Mucosa of gallbladder (tissue), 1 donor: ENCODE measurements at regions not wholly inside any gene's neighbourhood (a gene's known extent, or its start where the extent isn't known, plus 50 kb on each side); places are given as distances from the start of the nearest gene placed in this dataset.
A peak's percentile ranks its signal among the peaks of the same experiment; 100 is the strongest.

Experiments
- DNase-seq: peaks from one replicate; pipeline ENCODE4 v3.0.0-alpha.2; 2020; ENCODE audit warnings: low spot score
- donor health status: DM: no; HTN: no; CAD: no.

- no peak for DNase-seq
These were observed 988.4 kb upstream of the TENM3 start for GRCh38 chr4:181254771-181255170.

GRCh38 chr4:181258569-181258968, 984.6 kb upstream of the TENM3 start:
- DNase-seq = no peak

GRCh38 chr4:181259081-181259709, 984.0 kb upstream of the TENM3 start:
- DNase-seq = no peak

GRCh38 chr4:181261279-181261678, 981.9 kb upstream of the TENM3 start:
- no peak for DNase-seq

- DNase-seq = no peak
These were observed 978.3 kb upstream of the TENM3 start for GRCh38 chr4:181264893-181265292.

- no peak for DNase-seq
These were observed 977.8 kb upstream of the TENM3 start for GRCh38 chr4:181265370-181265769.

GRCh38 chr4:181271116-181271640, 972.0 kb upstream of the TENM3 start:
- DNase-seq = no peak

GRCh38 chr4:181272422-181272821, 970.8 kb upstream of the TENM3 start:
- no peak for DNase-seq

- no peak for DNase-seq
These were observed 964.3 kb upstream of the TENM3 start for GRCh38 chr4:181278941-181279340.

- DNase-seq = no peak
These were observed 961.8 kb upstream of the TENM3 start for GRCh38 chr4:181281451-181281850.

- DNase-seq = no peak
These were observed 954.0 kb upstream of the TENM3 start for GRCh38 chr4:181289198-181289597.

- no peak for DNase-seq
These were observed 951.6 kb upstream of the TENM3 start for GRCh38 chr4:181291615-181292014.

GRCh38 chr4:181293014-181293413, 950.2 kb upstream of the TENM3 start:
- DNase-seq = no peak

GRCh38 chr4:181293541-181293940, 949.7 kb upstream of the TENM3 start:
- no peak for DNase-seq

GRCh38 chr4:181294421-181294820, 948.8 kb upstream of the TENM3 start:
- DNase-seq = no peak

- DNase-seq = peak; percentile 23
These were observed 941.2 kb upstream of the TENM3 start for GRCh38 chr4:181301735-181302710.

- DNase-seq = no peak
These were observed 935.4 kb upstream of the TENM3 start for GRCh38 chr4:181307824-181308223.

GRCh38 chr4:181308476-181309312, 934.5 kb upstream of the TENM3 start:
- no peak for DNase-seq

GRCh38 chr4:181312066-181312465, 931.1 kb upstream of the TENM3 start:
- DNase-seq = no peak

- no peak for DNase-seq
These were observed 923.6 kb upstream of the TENM3 start for GRCh38 chr4:181319629-181320028.

- no peak for DNase-seq
These were observed 920.1 kb upstream of the TENM3 start for GRCh38 chr4:181323061-181323460.

- no peak for DNase-seq
These were observed 912.5 kb upstream of the TENM3 start for GRCh38 chr4:181330654-181331201.
